ENCODE measurements at regions not wholly inside any gene's neighbourhood (a gene's known extent, or its start where the extent isn't known, plus 50 kb on each side); places are given as distances from the start of the nearest gene placed in this dataset.

DNA sequence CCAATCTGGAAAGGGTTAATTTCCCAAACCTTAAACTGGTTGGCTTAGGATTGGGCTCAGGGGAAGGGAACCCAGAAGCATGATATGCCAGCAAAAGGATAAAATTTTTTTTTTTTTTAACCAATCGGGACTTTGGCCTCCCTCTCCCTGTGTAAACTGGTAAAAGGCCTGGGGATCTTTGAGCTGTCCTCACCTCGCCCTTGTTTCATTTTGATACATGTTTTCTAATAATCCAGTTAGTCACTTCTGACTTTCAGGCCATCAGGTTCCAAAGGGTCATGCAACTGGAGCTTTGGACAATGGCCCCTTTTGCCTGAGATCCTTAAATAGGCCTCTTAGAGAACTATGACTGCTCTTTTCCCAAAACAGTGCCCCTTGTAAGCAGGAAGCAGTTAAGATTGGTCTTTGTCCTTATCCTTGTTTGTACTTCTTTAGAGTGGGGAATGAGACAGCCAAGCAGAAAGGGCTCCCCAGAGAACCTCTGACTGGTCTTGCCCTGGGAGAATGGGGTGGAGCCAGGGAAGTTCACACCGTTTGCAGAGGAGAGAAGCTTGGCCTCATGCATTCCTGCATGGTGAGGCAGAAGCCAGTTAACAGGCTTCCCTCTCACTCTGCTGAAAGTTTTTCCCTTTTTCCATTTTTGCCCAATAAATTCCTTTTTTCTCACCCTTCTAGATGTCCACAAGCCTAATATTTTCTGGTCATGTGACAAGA is 424.2 kb upstream of the CNTNAP2 start:
- DNase-seq (no peak), ATAC-seq (no peak)
- Histone ChIP-seq H3K36me3 (no peaks in the 10 kb centered on the region), H3K27ac (no peak overlapping the region), H3K4me1 (no peaks in the 10 kb centered on the region), H3K4me3 (no peak overlapping the region), H3K9me3 (no peaks in the 10 kb centered on the region), H3K27me3 (no peaks in the 10 kb centered on the region)
- intact Hi-C loops (cut with DNase I), result no loop called here
- TF ChIP-seq, protein P1, sequence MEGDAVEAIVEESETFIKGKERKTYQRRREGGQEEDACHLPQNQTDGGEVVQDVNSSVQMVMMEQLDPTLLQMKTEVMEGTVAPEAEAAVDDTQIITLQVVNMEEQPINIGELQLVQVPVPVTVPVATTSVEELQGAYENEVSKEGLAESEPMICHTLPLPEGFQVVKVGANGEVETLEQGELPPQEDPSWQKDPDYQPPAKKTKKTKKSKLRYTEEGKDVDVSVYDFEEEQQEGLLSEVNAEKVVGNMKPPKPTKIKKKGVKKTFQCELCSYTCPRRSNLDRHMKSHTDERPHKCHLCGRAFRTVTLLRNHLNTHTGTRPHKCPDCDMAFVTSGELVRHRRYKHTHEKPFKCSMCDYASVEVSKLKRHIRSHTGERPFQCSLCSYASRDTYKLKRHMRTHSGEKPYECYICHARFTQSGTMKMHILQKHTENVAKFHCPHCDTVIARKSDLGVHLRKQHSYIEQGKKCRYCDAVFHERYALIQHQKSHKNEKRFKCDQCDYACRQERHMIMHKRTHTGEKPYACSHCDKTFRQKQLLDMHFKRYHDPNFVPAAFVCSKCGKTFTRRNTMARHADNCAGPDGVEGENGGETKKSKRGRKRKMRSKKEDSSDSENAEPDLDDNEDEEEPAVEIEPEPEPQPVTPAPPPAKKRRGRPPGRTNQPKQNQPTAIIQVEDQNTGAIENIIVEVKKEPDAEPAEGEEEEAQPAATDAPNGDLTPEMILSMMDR (IDR thresholded peaks at IDR 0.05), result no peak

DNA sequence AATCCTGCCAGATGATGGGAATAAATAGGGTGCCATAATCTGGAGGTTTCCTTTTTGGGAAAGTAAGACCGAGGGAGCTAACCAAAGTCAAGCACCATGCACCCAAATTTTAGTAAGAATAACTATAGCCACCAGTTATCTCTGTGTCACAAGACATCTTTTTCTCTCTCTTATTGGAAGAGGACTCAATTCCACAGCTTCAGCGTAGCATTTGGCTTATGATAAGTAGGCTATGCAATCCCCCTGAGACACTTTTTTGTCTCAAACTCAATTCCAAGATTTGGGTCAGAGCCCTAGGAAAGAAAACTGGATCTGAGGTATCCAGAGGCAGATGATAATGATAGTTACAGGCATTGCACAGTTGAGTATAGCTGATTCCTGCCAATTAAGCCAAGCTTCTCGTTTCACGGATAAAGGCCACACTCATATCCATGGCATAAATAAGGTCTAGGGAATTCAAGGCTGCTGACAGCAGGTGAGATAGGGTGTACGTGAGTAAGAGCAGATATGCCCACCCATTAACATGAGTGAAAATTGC is 425.2 kb upstream of the CNTNAP2 start:
- DNase-seq, result no peak
- no peaks in the 10 kb centered on the region for H3K4me1 ChIP-seq
- TF ChIP-seq, protein P1 (IDR thresholded peaks at IDR 0.05), result no peak
- H3K27me3 ChIP-seq, result no peaks in the 10 kb centered on the region
- no peak overlapping the region for H3K27ac ChIP-seq
- no peaks in the 10 kb centered on the region for H3K9me3 ChIP-seq
- intact Hi-C loops (cut with DNase I), result no loop called here
- no peak overlapping the region for H3K4me3 ChIP-seq
- H3K36me3 ChIP-seq, result no peaks in the 10 kb centered on the region
- ATAC-seq, result no peak

DNA sequence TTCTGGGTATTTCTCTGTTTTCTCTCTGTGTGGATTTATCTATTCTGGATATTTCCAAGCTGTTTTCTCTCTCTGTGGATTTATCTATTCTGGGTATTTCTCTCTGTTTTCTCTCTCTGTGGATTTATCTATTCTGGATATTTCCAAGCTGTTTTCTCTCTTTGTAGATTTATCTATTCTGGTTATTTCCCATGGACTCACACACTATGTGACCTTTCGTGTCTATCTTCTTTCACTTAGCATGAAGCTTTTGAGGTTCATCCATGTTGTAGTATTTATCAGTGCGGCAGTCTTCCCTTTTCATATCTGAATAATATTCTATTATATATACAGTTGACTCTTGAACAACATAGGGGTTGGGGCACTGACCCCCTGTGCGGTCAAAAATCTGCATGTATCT is 435.0 kb upstream of the CNTNAP2 start:
- DNase-seq (no peak), ATAC-seq (no peak)
- Histone ChIP-seq H3K27ac (no peak overlapping the region), H3K27me3 (no peaks in the 10 kb centered on the region), H3K9me3 (no peaks in the 10 kb centered on the region), H3K36me3 (no peaks in the 10 kb centered on the region), H3K4me1 (no peaks in the 10 kb centered on the region), H3K4me3 (no peak overlapping the region)
- intact Hi-C loops (cut with DNase I), result no loop called here
- TF ChIP-seq, protein P1 (IDR thresholded peaks at IDR 0.05), result no peak

DNA sequence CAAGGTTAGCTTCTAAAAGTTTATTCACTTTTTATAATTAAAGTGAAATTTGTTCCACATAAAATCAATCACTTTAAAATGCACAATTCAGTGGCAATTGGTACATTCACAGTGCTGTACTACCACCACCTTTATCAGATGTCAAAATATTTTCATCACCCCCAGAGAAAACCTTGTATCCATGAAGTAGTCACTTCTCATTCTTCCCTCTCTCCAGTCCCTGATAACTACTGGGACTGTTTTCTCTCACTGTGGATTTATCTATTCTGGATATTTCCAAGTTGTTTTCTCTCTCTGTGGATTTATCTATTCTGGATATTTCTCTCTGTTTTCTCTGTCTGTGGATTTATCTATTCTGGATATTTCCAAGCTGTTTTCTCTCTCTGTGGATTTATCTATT is 435.4 kb upstream of the CNTNAP2 start:
- intact Hi-C loops (cut with DNase I), result no loop called here
- no peak for DNase-seq
- Histone ChIP-seq H3K27ac (no peak overlapping the region), H3K4me3 (no peak overlapping the region), H3K27me3 (no peaks in the 10 kb centered on the region), H3K4me1 (no peaks in the 10 kb centered on the region), H3K36me3 (no peaks in the 10 kb centered on the region), H3K9me3 (no peaks in the 10 kb centered on the region)
- TF ChIP-seq, protein P1 (IDR thresholded peaks at IDR 0.05), result no peak
- no peak for ATAC-seq

DNA sequence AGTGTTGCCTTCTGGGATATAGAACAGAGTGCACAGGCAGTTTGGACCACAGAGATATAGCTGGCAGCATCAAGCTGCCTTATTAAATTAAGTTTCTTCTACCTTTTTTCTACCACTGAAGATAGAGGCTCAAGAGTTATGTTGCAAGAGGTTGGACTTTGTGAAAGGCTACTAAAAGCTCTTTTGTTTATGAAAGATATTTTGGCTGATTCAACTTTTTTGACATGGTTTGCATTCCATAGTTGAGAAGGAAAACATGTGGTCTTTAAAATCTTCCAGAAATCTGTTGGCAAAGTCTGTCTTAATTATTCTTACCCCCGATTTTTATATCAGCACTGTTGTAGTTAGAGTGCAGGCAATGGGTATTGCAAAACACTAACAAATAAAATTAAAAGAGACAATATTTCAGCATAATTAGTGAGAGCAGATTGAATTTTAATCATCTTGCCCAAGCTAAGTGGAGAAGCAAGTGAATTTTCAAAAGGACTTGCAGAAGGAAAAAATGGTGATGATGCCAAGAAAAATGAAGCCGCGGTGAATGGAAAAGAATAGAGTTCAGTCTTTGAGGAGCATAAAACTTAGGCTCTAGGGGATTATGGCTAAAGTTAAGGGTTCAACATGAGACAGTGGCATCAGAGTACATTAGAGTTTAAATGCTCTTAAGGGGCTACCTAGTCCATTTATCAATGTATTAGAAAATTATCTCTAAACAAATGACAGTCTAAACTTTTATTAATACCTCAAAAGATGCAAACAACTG is 450.9 kb upstream of the CNTNAP2 start:
- ATAC-seq (no peak), DNase-seq (no peak)
- intact Hi-C loops (cut with DNase I), result no loop called here
- Histone ChIP-seq H3K27ac (no peak overlapping the region), H3K9me3 (peaks cover 7% of the 10 kb centered on the region), H3K4me1 (no peaks in the 10 kb centered on the region), H3K4me3 (no peak overlapping the region), H3K27me3 (no peaks in the 10 kb centered on the region), H3K36me3 (no peaks in the 10 kb centered on the region)
- TF ChIP-seq, protein P1 (IDR thresholded peaks at IDR 0.05), result no peak

Data from upper lobe of right lung (tissue), 1 donor.